H1 (cell line): ENCODE measurements at regions not wholly inside any gene's neighbourhood (a gene's known extent, or its start where the extent isn't known, plus 50 kb on each side); places are given as distances from the start of the nearest gene placed in this dataset.

Experiments
- CBX8 ChIP-seq: fragments of 300-800, 300-1000 bp; sonication (generic); IDR thresholded peaks from 2 replicates; pipeline ENCODE4 v1.7.1; 2016; ENCODE audit warnings: low read depth, low read length, borderline replicate concordance
- HDAC6 ChIP-seq: IDR thresholded peaks from one replicate; pipeline ENCODE4 v1.7.1; 2012; ENCODE audit warnings: low read depth, mild to moderate bottlenecking, inconsistent platforms, low read length, moderate library complexity

- TF ChIP-seq HDAC6 (no peak), CBX8 (no peak)
- TF ChIP-seq, all 59 proteins: peak for 0
Observed at GRCh38 chr6:44039839-44040350, 87.4 kb downstream of the MRPL14 start (continued).
